OCI-LY3 (cell line): ENCODE measurements at regions not wholly inside any gene's neighbourhood (a gene's known extent, or its start where the extent isn't known, plus 50 kb on each side); places are given as distances from the start of the nearest gene placed in this dataset.

Experiments used
- H2AFZ ChIP-seq: fragments of 200-600, 300-600 bp; shearing (Covaris generic); 2 replicates; pipeline ENCODE4 v1.6.0; 2014; ENCODE audit warnings: antibody characterized with exemption, low read depth, low read length
- H3K27ac ChIP-seq: fragments of 200-600, 300-600 bp; sonication (generic); 2 replicates; pipeline ENCODE4 v1.5.1; 2014; ENCODE audit warnings: mild to moderate bottlenecking, low read length, moderate library complexity, mixed read lengths
- H3K27me3 ChIP-seq: fragments of 200-600, 300-600 bp; sonication (generic); 2 replicates; pipeline ENCODE4 v1.6.1; 2014; ENCODE audit warnings: low read depth, low read length, mixed read lengths
- H3K36me3 ChIP-seq: fragments of 200-600, 300-600 bp; sonication (generic); replicated peaks from 2 replicates; pipeline ENCODE3; 2014; ENCODE audit warnings: low read depth, low read length, mixed read lengths
- H3K4me1 ChIP-seq: fragments of 300-600, 200-600 bp; sonication (generic); 2 replicates; pipeline ENCODE4 v1.6.1; 2014; ENCODE audit warnings: low read length, mixed read lengths
- H3K4me2 ChIP-seq: fragments of 200-600, 300-600 bp; sonication (generic); 2 replicates; pipeline ENCODE4 v1.6.1; 2014; ENCODE audit warnings: low read length, mixed read lengths
- H3K4me3 ChIP-seq: fragments of 300-600, 200-600 bp; sonication (generic); 2 replicates; pipeline ENCODE4 v1.5.1; 2014; ENCODE audit warnings: antibody characterized with exemption, mild to moderate bottlenecking, low read length, moderate library complexity
- H3K79me2 ChIP-seq: fragments of 300-600, 200-600 bp; shearing (Covaris generic); 2 replicates; pipeline ENCODE4 v1.6.1; 2014; ENCODE audit warnings: mild to moderate bottlenecking, low read length, mixed read lengths
- H3K9ac ChIP-seq: fragments of 300-600, 200-600 bp; shearing (Covaris generic); 2 replicates; pipeline ENCODE4 v1.6.0; 2014; ENCODE audit warnings: mild to moderate bottlenecking, low read length, moderate library complexity
- H3K9me3 ChIP-seq: fragments of 200-600, 300-600 bp; shearing (Covaris generic); 2 replicates; pipeline ENCODE4 v1.6.1; 2014; ENCODE audit warnings: low read length, mixed read lengths; ENCODE audit not compliant: insufficient read depth
- H4K20me1 ChIP-seq: fragments of 200-600, 300-600 bp; sonication (generic); 2 replicates; pipeline ENCODE4 v1.6.1; 2016; ENCODE audit warnings: low read length, mixed read lengths; ENCODE audit not compliant: insufficient read depth
- CTCF ChIP-seq: fragments of 200-600, 300-600 bp; sonication (generic); IDR thresholded peaks from 2 replicates; pipeline ENCODE4 v1.5.1; 2014; ENCODE audit warnings: antibody characterized with exemption, low read length, low read depth
- EZH2phosphoT487 ChIP-seq: fragments of 200-600 bp; shearing (Covaris generic); IDR thresholded peaks from 2 replicates; pipeline ENCODE4 v1.6.1; 2018; ENCODE audit warnings: antibody characterized with exemption, mixed run types, low read depth

- H3K27me3 ChIP-seq, result no peaks in the 10 kb centered on the region
- H3K79me2 ChIP-seq, result no peaks in the 10 kb centered on the region
- TF ChIP-seq CTCF, result no peak
- TF ChIP-seq EZH2phosphoT487, result no peak
- no peaks in the 10 kb centered on the region for H3K36me3 ChIP-seq
- H2AFZ ChIP-seq, result no peak overlapping the region
- H4K20me1 ChIP-seq, result no peaks in the 10 kb centered on the region
- H3K9ac ChIP-seq, result no peak overlapping the region
- H3K9me3 ChIP-seq, result no peaks in the 10 kb centered on the region
- H3K4me1 ChIP-seq, result no peaks in the 10 kb centered on the region
- no peak overlapping the region for H3K4me2 ChIP-seq
- no peak overlapping the region for H3K4me3 ChIP-seq
- no peak overlapping the region for H3K27ac ChIP-seq
These were observed 103.3 kb upstream of the BTG1 start for GRCh38 chr12:92248977-92249376.

- Histone ChIP-seq H3K36me3 (no peaks in the 10 kb centered on the region), H2AFZ (no peak overlapping the region), H3K9ac (no peak overlapping the region), H4K20me1 (no peaks in the 10 kb centered on the region), H3K4me1 (no peaks in the 10 kb centered on the region), H3K9me3 (no peaks in the 10 kb centered on the region), H3K27me3 (no peaks in the 10 kb centered on the region), H3K27ac (no peak overlapping the region), H3K79me2 (no peaks in the 10 kb centered on the region), H3K4me2 (no peak overlapping the region), H3K4me3 (no peak overlapping the region)
- TF ChIP-seq CTCF, result 0 out of 2 replicates have a peak, but pooled peaks have one; percentile 7
- TF ChIP-seq EZH2phosphoT487, result no peak
These were observed 98.4 kb upstream of the BTG1 start for GRCh38 chr12:92244036-92244435.

- no peaks in the 10 kb centered on the region for H4K20me1 ChIP-seq
- no peaks in the 10 kb centered on the region for H3K4me1 ChIP-seq
- no peak overlapping the region for H3K4me2 ChIP-seq
- TF ChIP-seq CTCF (no peak), EZH2phosphoT487 (no peak)
- H3K9me3 ChIP-seq, result no peaks in the 10 kb centered on the region
- H3K27ac ChIP-seq, result no peak overlapping the region
- no peak overlapping the region for H3K4me3 ChIP-seq
- H3K79me2 ChIP-seq, result no peaks in the 10 kb centered on the region
- no peaks in the 10 kb centered on the region for H3K27me3 ChIP-seq
- no peaks in the 10 kb centered on the region for H3K36me3 ChIP-seq
- no peak overlapping the region for H2AFZ ChIP-seq
- H3K9ac ChIP-seq, result no peak overlapping the region
These were observed 97.3 kb upstream of the BTG1 start for GRCh38 chr12:92242907-92243306.

GRCh38 chr12:92237762-92238523, 92.3 kb upstream of the BTG1 start:
- H3K79me2 ChIP-seq, result no peaks in the 10 kb centered on the region
- no peak overlapping the region for H3K9ac ChIP-seq
- H3K27ac ChIP-seq, result no peak overlapping the region
- H2AFZ ChIP-seq, result no peak overlapping the region
- no peaks in the 10 kb centered on the region for H4K20me1 ChIP-seq
- no peaks in the 10 kb centered on the region for H3K9me3 ChIP-seq
- H3K4me2 ChIP-seq, result no peak overlapping the region
- H3K27me3 ChIP-seq, result no peaks in the 10 kb centered on the region
- H3K4me1 ChIP-seq, result no peaks in the 10 kb centered on the region
- H3K36me3 ChIP-seq, result no peaks in the 10 kb centered on the region
- TF ChIP-seq EZH2phosphoT487 (no peak), CTCF (no peak)
- H3K4me3 ChIP-seq, result no peak overlapping the region
